GM20431 (cell line): ENCODE measurements at regions not wholly inside any gene's neighbourhood (a gene's known extent, or its start where the extent isn't known, plus 50 kb on each side); places are given as distances from the start of the nearest gene placed in this dataset.

Source experiments
- in situ Hi-C: fragments of 300-500 bp; cut with MseI, MboI; formaldehyde crosslinking; loops from one replicate; pipeline ENCODE4 v1.15.0; 2020; ENCODE audit warnings: low sequenced_read_pairs; ENCODE audit not compliant: unreplicated experiment

- in situ Hi-C loops: no loop called here
These were observed 578.4 kb upstream of the WWC1 start for GRCh38 chr5:167712986-167713585.

GRCh38 chr5:167713896-167714295 lies 577.5 kb upstream of the WWC1 start:
- in situ Hi-C loops: no loop called here

DNA sequence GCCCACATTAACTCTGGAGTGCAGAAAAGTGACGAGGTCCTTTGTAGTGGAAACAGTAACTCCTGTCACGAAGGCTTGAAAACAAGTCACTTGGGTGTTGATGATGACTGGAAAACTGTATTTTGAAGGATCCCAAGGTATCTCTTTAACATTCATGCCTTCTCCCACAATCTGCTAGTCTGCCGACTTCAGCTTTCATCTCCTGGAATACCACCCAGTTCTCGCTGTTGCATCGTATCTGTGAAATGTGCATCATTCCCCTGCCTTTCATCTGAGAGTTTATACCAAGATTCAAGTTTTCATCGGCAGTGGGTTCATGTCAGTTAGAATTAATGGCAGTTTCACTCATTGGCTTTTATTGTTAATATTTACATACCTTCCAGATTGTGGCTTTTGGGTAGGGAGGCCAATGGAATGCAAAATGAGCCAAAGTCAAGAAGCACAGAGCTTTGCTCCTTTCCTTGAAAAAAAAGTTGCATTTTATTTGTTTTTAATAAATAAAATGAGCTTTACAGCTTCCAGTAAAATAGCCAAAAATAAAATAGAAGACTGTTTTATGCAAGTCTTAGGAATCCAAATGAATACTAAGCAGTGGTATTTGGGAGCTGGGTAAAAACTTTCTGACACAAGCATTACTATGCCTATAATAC lies 575.2 kb upstream of the WWC1 start:
- in situ Hi-C loops: no loop called here

- in situ Hi-C loops: loop anchor here (10.0 kb wide), 1 partner anchor 495 kb away; no protein-coding TSS in a partner anchor
These were observed 571.2 kb upstream of the WWC1 start for GRCh38 chr5:167720259-167720658.

DNA sequence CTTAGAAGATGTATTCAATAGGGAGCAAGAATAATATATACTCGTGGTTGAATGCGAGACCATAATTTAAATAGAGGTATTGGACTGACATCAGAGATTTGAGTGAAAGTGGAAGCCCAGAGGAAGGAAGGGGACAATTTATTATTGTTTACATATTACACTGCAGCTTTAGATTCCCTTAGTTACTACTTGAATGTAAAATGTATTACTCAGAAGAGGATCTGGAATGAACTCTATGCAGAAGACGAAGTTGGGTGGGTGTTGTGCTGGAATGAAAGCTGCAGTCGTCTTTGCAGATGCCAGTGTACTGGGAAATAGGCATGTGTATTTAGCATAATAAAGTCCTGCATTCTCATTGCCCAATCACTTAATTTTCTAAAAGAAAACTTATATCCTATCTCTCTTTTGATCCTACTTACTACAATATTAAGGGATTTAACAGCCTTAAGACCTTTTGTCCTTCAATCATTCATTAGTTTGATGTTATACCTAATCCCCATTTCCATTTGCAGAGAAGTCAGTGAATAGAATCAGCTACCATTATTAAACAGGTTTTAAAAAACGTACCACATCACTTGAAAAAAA lies 570.7 kb upstream of the WWC1 start:
- in situ Hi-C loops: loop anchor here (10.0 kb wide), 1 partner anchor 494 kb away; no protein-coding TSS in a partner anchor

GRCh38 chr5:167721926-167722440 lies 569.5 kb upstream of the WWC1 start:
- in situ Hi-C loops: loop anchor here (10.0 kb wide), 1 partner anchor 493 kb away; no protein-coding TSS in a partner anchor

DNA sequence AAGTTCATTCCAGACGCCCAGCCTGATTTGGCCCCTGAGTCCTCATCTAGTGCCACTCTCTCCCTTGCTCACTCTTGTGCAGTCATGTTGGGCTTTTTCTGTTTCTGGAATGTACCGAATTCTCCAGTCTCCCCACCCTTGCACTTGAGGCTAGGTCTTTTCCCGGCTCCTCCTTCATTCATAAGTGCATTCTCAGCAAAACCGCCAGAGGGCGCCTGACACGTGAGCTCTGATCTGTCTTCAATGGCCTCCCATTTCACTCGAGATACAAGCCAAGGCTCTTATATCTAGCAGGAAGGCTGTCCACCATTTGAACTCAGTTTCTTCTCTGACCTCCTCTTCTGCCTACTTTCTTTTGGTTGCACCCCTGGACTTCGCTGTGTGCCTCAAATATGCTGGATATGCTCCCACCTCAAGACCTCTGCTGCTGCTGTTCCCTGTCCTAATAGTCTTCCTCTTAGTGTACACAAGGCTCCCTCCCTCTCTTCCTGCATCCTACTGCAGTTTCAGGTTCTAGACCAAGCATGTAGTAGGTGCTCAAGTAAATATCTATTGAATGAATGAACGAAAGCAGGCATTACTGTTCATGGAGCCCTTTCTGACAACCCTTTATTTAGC lies 568.1 kb upstream of the WWC1 start:
- in situ Hi-C loops: loop anchor here (10.0 kb wide), 1 partner anchor 491 kb away; no protein-coding TSS in a partner anchor

GRCh38 chr5:167725264-167725663 lies 566.2 kb upstream of the WWC1 start:
- in situ Hi-C loops: loop anchor here (10.0 kb wide), 1 partner anchor 490 kb away; no protein-coding TSS in a partner anchor

GRCh38 chr5:167725741-167726140 lies 565.7 kb upstream of the WWC1 start:
- in situ Hi-C loops: loop anchor here (10.0 kb wide), 1 partner anchor 489 kb away; no protein-coding TSS in a partner anchor

DNA sequence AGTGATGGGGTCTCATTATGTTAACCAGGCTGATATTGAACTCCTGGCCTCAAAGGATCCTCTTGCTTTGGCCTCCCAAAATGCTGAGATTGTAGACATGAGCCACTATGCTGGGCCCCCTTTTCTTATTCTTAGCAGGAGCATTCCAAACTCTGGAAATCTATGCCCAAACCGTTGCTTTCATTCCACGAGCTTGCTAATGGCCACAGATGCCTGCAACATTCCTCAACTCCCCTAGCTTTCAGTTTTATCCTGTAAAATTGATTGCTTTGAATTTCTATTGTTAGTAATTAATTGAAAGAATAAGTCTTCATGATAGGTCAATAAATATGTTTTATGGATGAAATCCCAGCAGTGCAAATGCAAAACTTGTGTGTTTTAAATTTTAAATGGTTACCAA lies 564.8 kb upstream of the WWC1 start:
- in situ Hi-C loops: loop anchor here (10.0 kb wide), 1 partner anchor 488 kb away; no protein-coding TSS in a partner anchor

DNA sequence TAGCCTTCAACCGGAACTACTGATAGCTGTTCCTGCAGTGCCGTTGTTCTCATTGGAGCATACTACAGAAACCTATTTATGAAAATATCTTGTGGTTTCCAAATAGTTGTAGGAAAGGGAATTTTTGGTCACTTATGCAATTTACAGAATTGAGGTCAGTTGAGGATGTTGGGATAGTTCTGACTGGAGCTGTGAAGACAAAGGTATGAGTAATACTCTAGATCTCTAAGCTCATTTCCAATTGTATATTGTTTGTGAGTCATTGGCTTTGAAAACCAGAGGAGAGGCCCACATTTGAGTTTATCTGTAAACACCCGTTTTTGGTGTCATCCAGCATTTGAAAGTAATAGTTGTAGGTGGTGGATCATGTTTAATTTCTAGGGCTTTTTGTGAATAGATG lies 561.3 kb upstream of the WWC1 start:
- in situ Hi-C loops: no loop called here

DNA sequence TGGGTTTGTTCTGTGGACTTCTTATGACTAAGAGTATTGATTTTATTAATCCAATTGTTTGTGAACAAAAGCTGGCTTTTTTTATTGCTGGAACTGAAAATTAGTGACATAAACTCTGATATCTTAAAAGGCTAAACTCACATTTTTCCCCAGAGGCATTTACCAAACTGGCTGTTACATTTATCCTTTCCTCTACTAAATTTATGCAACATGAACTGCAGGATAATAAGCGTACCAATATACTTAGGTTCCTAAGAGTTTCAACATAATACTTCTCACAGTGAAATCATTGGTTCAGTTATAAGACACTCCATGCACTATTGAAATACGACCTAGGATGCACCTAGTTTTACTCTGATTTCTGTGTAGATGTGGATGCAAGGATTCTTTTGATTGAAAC lies 560.8 kb upstream of the WWC1 start:
- in situ Hi-C loops: no loop called here

GRCh38 chr5:167731951-167732350 lies 559.5 kb upstream of the WWC1 start:
- in situ Hi-C loops: no loop called here

DNA sequence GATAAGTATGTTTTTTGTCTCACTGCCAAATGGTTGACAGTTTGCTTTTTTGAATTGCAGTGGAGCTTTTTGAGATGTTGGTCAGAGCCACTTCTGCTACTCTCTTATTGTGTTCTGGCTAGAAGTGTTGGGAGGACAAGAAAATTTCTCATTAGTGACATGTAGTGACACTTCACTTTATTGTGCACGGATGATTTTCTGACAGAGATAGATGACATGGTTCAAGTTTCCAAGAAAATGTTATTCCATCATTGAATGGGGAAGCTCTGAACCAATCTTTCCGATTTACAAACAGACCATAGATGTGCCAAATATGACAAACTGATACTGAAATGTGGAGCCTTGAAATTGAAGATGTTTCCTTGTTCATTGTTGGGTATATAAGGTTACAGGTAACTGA lies 558.9 kb upstream of the WWC1 start:
- in situ Hi-C loops: no loop called here

GRCh38 chr5:167736992-167737391 lies 554.5 kb upstream of the WWC1 start:
- in situ Hi-C loops: no loop called here

DNA sequence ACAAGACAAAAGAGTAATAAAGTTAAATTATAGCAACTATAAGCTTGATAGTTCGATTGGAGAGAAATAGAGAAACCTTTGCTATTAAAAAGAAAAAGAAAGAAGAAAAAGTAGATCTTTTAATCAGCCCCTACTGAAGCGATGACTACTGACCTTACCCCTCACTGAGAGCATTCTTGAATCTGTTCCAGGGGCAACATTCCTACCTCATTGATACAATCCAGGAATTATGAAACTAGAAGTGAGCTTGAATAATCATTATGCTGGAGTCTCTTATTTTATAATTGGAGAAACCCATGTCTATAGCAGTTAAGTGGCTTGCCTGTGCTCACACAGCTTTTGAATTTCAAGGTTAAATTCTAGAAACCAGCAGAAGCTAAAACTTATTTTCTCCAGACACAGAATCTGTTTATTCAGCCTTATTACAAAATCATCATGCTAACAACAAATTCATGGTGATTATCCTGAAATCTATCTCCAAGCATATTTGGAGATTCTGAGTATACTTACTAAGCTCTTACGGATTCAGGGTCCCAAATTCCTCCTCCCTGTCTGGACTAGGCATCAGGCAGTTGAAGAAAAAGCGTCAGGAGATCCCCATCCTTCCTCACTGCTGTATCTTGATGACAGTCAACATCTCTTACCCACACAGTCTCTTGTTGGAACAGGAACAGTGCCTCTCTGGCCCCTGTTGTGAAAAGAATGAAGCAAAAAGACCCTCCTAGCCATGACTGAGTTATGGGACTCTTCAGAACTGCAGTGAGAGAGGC lies 547.6 kb upstream of the WWC1 start:
- in situ Hi-C loops: no loop called here

GRCh38 chr5:167745868-167746267 lies 545.6 kb upstream of the WWC1 start:
- in situ Hi-C loops: no loop called here

GRCh38 chr5:167750586-167750985 lies 540.9 kb upstream of the WWC1 start:
- in situ Hi-C loops: no loop called here

DNA sequence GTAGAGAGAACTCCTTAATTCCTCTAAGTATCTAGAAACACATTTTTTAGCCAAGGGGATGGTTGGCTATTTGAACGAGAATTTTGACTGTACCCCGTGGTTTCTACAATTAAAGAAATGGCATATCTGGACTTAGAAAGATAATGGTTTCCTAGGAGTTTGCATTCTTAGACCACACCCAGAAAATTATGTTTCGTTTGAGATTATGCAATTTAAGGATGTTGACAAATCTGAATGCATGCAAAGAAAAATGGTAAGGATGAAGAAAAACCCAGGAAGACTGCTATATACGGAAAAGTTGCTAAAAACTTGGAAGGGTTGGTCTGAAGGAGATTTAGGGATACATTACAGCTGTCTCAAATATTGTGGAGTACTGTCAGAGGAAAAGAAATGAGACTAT lies 538.5 kb upstream of the WWC1 start:
- in situ Hi-C loops: no loop called here
